ENCODE measurements at regions not wholly inside any gene's neighbourhood (a gene's known extent, or its start where the extent isn't known, plus 50 kb on each side); places are given as distances from the start of the nearest gene placed in this dataset.

- Histone ChIP-seq H3K4me1 (no peaks in the 10 kb centered on the region), H3K4me3 (no peak overlapping the region), H3K27me3 (no peaks in the 10 kb centered on the region), H3K36me3 (no peaks in the 10 kb centered on the region), H3K27ac (no peak overlapping the region), H3K9me3 (no peaks in the 10 kb centered on the region)
- DNase-seq (ENCODE audit: low spot score in 2 of 2), result no peak
- intact Hi-C loops (cut with DNase I; ENCODE audit: low total_unique reads), result no loop called here
- TF ChIP-seq POLR2AphosphoS5 (IDR thresholded peaks at IDR 0.05), result no peak
- TF ChIP-seq CTCF (IDR thresholded peaks at IDR 0.05), result no peak
- no peak for TF ChIP-seq POLR2A (IDR thresholded peaks at IDR 0.05)
Observed at GRCh38 chr20:53800418-53800817, 206.8 kb upstream of the ZNF217 start.

GRCh38 chr20:53797085-53797484 is 203.4 kb upstream of the ZNF217 start:
- Histone ChIP-seq H3K4me3 (no peak overlapping the region), H3K27ac (no peak overlapping the region), H3K27me3 (no peaks in the 10 kb centered on the region), H3K36me3 (no peaks in the 10 kb centered on the region), H3K9me3 (no peaks in the 10 kb centered on the region), H3K4me1 (no peaks in the 10 kb centered on the region)
- intact Hi-C loops (cut with DNase I; ENCODE audit: low total_unique reads), result no loop called here
- TF ChIP-seq POLR2AphosphoS5 (IDR thresholded peaks at IDR 0.05), result no peak
- no peak for TF ChIP-seq POLR2A (IDR thresholded peaks at IDR 0.05)
- TF ChIP-seq CTCF (IDR thresholded peaks at IDR 0.05), result no peak
- DNase-seq (ENCODE audit: low spot score in 2 of 2), result no peak

- Histone ChIP-seq H3K27me3 (no peaks in the 10 kb centered on the region), H3K4me3 (no peak overlapping the region), H3K4me1 (peaks cover 0 to 7% of the 10 kb centered on the region in 2 donors), H3K36me3 (no peaks in the 10 kb centered on the region), H3K27ac (no peak overlapping the region), H3K9me3 (no peaks in the 10 kb centered on the region)
- no peak for TF ChIP-seq CTCF (IDR thresholded peaks at IDR 0.05)
- no peak for TF ChIP-seq POLR2A (IDR thresholded peaks at IDR 0.05)
- TF ChIP-seq POLR2AphosphoS5 (IDR thresholded peaks at IDR 0.05), result no peak
- no peak for DNase-seq (ENCODE audit: low spot score in 2 of 2)
- intact Hi-C loops (cut with DNase I; ENCODE audit: low total_unique reads), result no loop called here
Observed at GRCh38 chr20:53795170-53795569, 201.5 kb upstream of the ZNF217 start.

- Histone ChIP-seq H3K36me3 (no peaks in the 10 kb centered on the region), H3K4me3 (no peak overlapping the region), H3K4me1 (peaks cover 0 to 7% of the 10 kb centered on the region in 2 donors), H3K9me3 (no peaks in the 10 kb centered on the region), H3K27ac (no peak overlapping the region), H3K27me3 (no peaks in the 10 kb centered on the region)
- TF ChIP-seq POLR2A (IDR thresholded peaks at IDR 0.05), result no peak
- TF ChIP-seq POLR2AphosphoS5 (IDR thresholded peaks at IDR 0.05), result no peak
- no peak for TF ChIP-seq CTCF (IDR thresholded peaks at IDR 0.05)
- DNase-seq (ENCODE audit: low spot score in 2 of 2), result no peak
- intact Hi-C loops (cut with DNase I; ENCODE audit: low total_unique reads), result no loop called here
Observed at GRCh38 chr20:53794529-53795115, 201.0 kb upstream of the ZNF217 start.

- no peaks in the 10 kb centered on the region for H3K27me3 ChIP-seq
- no peak for TF ChIP-seq CTCF (IDR thresholded peaks at IDR 0.05)
- TF ChIP-seq POLR2AphosphoS5 (IDR thresholded peaks at IDR 0.05), result no peak
- no peak for TF ChIP-seq POLR2A (IDR thresholded peaks at IDR 0.05)
- peaks cover 0 to 7% of the 10 kb centered on the region in 2 donors for H3K4me1 ChIP-seq
- H3K27ac ChIP-seq, result peak overlapping the region in 1 of 2 donors; percentile 55
- no peak for DNase-seq (ENCODE audit: low spot score in 2 of 2)
- intact Hi-C loops (cut with DNase I; ENCODE audit: low total_unique reads), result no loop called here
- no peaks in the 10 kb centered on the region for H3K36me3 ChIP-seq
- H3K4me3 ChIP-seq, result no peak overlapping the region
- no peaks in the 10 kb centered on the region for H3K9me3 ChIP-seq
Observed at GRCh38 chr20:53793783-53794383, 200.2 kb upstream of the ZNF217 start.

Data from breast epithelium (tissue), 4 donors.